Endothelial cell of umbilical vein (primary cell): ENCODE measurements at regions not wholly inside any gene's neighbourhood (a gene's known extent, or its start where the extent isn't known, plus 50 kb on each side); places are given as distances from the start of the nearest gene placed in this dataset.

ENCODE experiments used
- BruUV-seq: library from RNA; stranded (reverse); fragments of 400-500 nt; replicated peaks from 2 replicates; lab custom pipeline; 2021; lab: Mats Ljungman, UMichigan
- CTCF ChIA-PET: fragments of 300-600, 350-600 bp; sonication (Branson Sonifier 250); formaldehyde crosslinking; loops from one replicate; lab custom pipeline; 2021; ENCODE audit warnings: antibody characterized with exemption, inconsistent platforms; lab: Charles Lee
- POLR2A ChIA-PET: fragments of 300-600, 350-600 bp; sonication (Branson Sonifier 250); formaldehyde crosslinking; loops from one replicate; lab custom pipeline; 2021; ENCODE audit warnings: antibody characterized with exemption, inconsistent platforms; lab: Charles Lee
- DNase-seq: peaks from one replicate; pipeline ENCODE4 v3.0.0-alpha.2; 2011; ENCODE audit warnings: low read depth, low spot score
- FAIRE-seq: peaks from 2 replicates; lab custom pipeline; 2011; peaks lifted over from hg19 to GRCh38; lab: Jason Lieb, UNC
- H2AFZ ChIP-seq: 2 replicates; pipeline ENCODE4 v1.6.0; 2012; ENCODE audit warnings: low read depth, low read length, control low read depth, inconsistent platforms
- H3K27ac ChIP-seq: 2 replicates; pipeline ENCODE4 v1.5.1; 2011; ENCODE audit warnings: low read depth, mild to moderate bottlenecking, control low read depth, low read length, moderate library complexity; ENCODE audit not compliant: insufficient read depth
- H3K27me3 ChIP-seq, 2 experiments: 2 replicates each; pipeline versions ENCODE4 v1.6.0 to v1.6.1; 2011; ENCODE audit warnings: low read length in 2 of 2, mixed read lengths in 1 of 2; ENCODE audit not compliant: control insufficient read depth in 2 of 2, insufficient read depth in 2 of 2
- H3K36me3 ChIP-seq, 2 experiments: 2 replicates in 1 of 2; 3 replicates in 1 of 2; pipeline ENCODE4 v1.5.1; 2011; ENCODE audit warnings: low read length in 2 of 2, mild to moderate bottlenecking in 1 of 2, moderate library complexity in 1 of 2; ENCODE audit not compliant: control insufficient read depth in 2 of 2, insufficient read depth in 2 of 2; ENCODE audit errors: extremely low read depth in 1 of 2
- H3K4me1 ChIP-seq: 3 replicates; pipeline ENCODE4 v1.5.1; 2011; ENCODE audit warnings: mild to moderate bottlenecking, low read length; ENCODE audit not compliant: control insufficient read depth, insufficient read depth; ENCODE audit errors: extremely low read depth
- H3K4me2 ChIP-seq: 2 replicates; pipeline ENCODE4 v1.6.1; 2011; ENCODE audit warnings: low read length, control low read depth, mixed read lengths; ENCODE audit not compliant: insufficient read depth
- H3K4me3 ChIP-seq, 3 experiments: fragments of 200-600 bp in 1 of 3; sonication (generic), shearing (Covaris generic) in 1 of 3; replicated peaks in 1 of 3; 2 replicates each; pipeline ENCODE4 v1.5.1; 2011 to 2016; ENCODE audit warnings: control low read depth in 3 of 3, low read length in 3 of 3, mild to moderate bottlenecking in 2 of 3, inconsistent platforms in 1 of 3, low read depth in 1 of 3, moderate library complexity in 1 of 3; ENCODE audit not compliant: insufficient read depth in 1 of 3
- H3K79me2 ChIP-seq: 2 replicates; pipeline ENCODE4 v1.6.0; 2012; ENCODE audit warnings: low read length, inconsistent platforms; ENCODE audit not compliant: control insufficient read depth, insufficient read depth
- H3K9ac ChIP-seq: replicated peaks from 2 replicates; pipeline ENCODE3; 2011; ENCODE audit warnings: low read length, control low read depth; ENCODE audit not compliant: insufficient read depth; ENCODE audit errors: extremely low read depth
- H3K9me1 ChIP-seq: replicated peaks from 3 replicates; pipeline ENCODE4 v1.6.0; 2011; ENCODE audit warnings: mild to moderate bottlenecking, low read length; ENCODE audit not compliant: control insufficient read depth, insufficient read depth; ENCODE audit errors: extremely low read depth
- H3K9me3 ChIP-seq: replicated peaks from 2 replicates; pipeline ENCODE4 v1.5.1; 2012; ENCODE audit warnings: low read length, inconsistent platforms; ENCODE audit not compliant: control insufficient read depth, insufficient read depth
- H4K20me1 ChIP-seq: replicated peaks from 2 replicates; pipeline ENCODE3; 2011; ENCODE audit warnings: mild to moderate bottlenecking, low read length; ENCODE audit not compliant: control insufficient read depth, insufficient read depth; ENCODE audit errors: extremely low read depth
- EZH2 ChIP-seq: IDR thresholded peaks from 2 replicates; pipeline ENCODE4 v1.6.1; 2012; ENCODE audit warnings: borderline replicate concordance, low read depth, mild to moderate bottlenecking, moderate library complexity, low read length, inconsistent platforms; ENCODE audit not compliant: severe bottlenecking
- FOS ChIP-seq: IDR thresholded peaks from 2 replicates; pipeline ENCODE4 v1.6.1; 2011; ENCODE audit warnings: mild to moderate bottlenecking, low read length, moderate library complexity, borderline replicate concordance; ENCODE audit not compliant: insufficient read depth
- GATA2 ChIP-seq: IDR thresholded peaks from 2 replicates; pipeline ENCODE4 v1.7.0; 2011; ENCODE audit warnings: low read depth, mild to moderate bottlenecking, moderate library complexity, mixed read lengths, low read length; ENCODE audit not compliant: insufficient read length, insufficient read depth
- JUN ChIP-seq: IDR thresholded peaks from 2 replicates; pipeline ENCODE4 v1.6.1; 2011; ENCODE audit warnings: borderline replicate concordance, low read depth; ENCODE audit not compliant: insufficient read length, insufficient read depth
- MYC ChIP-seq: IDR thresholded peaks from one replicate; pipeline ENCODE4 v1.6.1; 2011; ENCODE audit warnings: mild to moderate bottlenecking, low read depth, low read length
- POLR2A ChIP-seq: IDR thresholded peaks from 2 replicates; pipeline ENCODE4 v1.6.1; 2012; ENCODE audit warnings: low read depth, mild to moderate bottlenecking, control low read depth, low read length
- POLR2AphosphoS5 ChIP-seq: IDR thresholded peaks from 2 replicates; pipeline ENCODE4 v1.6.1; 2012; ENCODE audit warnings: low read depth, mild to moderate bottlenecking, control low read depth, low read length, moderate library complexity; ENCODE audit not compliant: insufficient read depth
- dilution Hi-C: fragments of 300-500 bp; cut with MboI; formaldehyde crosslinking; loops from one replicate; pipeline ENCODE4 v1.15.0; 2019; ENCODE audit warnings: low sequenced_read_pairs; ENCODE audit not compliant: extremely low pct_ligation_motif_present
- intact Hi-C: fragments of 100-400 bp; cut with micrococcal nuclease; formaldehyde crosslinking; loops from one replicate; pipeline ENCODE4 v1.10.0; 2022
- TF ChIP-seq, protein P1 (sequence below): IDR thresholded peaks from 2 replicates; pipeline ENCODE4 v1.6.1; 2011; ENCODE audit not compliant: insufficient read depth, insufficient read length
- TF ChIP-seq, protein P2 (sequence below), 2 donors: IDR thresholded peaks; 1 replicate in 1 of 2; 2 replicates in 1 of 2; pipeline ENCODE4 v1.5.1; 2011; ENCODE audit warnings: low read length in 2 of 2, mild to moderate bottlenecking in 2 of 2, moderate library complexity in 2 of 2, control low read depth in 1 of 2, inconsistent platforms in 1 of 2, low read depth in 1 of 2; ENCODE audit not compliant: insufficient read depth in 1 of 2; ENCODE audit errors: extremely low read depth in 1 of 2

DNA sequence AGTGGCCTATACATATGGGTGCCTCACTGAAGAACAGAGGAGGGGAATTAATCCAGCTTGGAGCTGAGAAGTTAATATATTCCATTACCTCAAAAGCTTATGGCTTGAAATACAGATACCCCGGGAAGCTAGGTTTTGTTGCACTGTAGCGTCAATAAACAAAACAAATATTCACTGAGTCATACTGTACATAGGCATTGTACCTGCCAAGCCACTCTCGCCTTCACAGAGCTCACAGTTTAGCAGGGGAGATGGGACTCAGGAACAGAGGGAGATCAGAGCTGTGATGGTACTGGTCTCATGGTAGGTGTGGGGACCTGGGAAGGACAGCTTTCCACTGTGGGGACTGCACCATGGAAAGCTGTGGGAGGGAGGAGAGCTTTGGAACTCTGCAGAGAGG lies 111.2 kb upstream of the ST6GAL2 start:
- TF ChIP-seq, protein P1, sequence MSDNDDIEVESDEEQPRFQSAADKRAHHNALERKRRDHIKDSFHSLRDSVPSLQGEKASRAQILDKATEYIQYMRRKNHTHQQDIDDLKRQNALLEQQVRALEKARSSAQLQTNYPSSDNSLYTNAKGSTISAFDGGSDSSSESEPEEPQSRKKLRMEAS: no peak
- TF ChIP-seq EZH2: no peak
- no peak for TF ChIP-seq JUN
- TF ChIP-seq POLR2AphosphoS5: no peak
- TF ChIP-seq, protein P2, sequence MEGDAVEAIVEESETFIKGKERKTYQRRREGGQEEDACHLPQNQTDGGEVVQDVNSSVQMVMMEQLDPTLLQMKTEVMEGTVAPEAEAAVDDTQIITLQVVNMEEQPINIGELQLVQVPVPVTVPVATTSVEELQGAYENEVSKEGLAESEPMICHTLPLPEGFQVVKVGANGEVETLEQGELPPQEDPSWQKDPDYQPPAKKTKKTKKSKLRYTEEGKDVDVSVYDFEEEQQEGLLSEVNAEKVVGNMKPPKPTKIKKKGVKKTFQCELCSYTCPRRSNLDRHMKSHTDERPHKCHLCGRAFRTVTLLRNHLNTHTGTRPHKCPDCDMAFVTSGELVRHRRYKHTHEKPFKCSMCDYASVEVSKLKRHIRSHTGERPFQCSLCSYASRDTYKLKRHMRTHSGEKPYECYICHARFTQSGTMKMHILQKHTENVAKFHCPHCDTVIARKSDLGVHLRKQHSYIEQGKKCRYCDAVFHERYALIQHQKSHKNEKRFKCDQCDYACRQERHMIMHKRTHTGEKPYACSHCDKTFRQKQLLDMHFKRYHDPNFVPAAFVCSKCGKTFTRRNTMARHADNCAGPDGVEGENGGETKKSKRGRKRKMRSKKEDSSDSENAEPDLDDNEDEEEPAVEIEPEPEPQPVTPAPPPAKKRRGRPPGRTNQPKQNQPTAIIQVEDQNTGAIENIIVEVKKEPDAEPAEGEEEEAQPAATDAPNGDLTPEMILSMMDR (IDR thresholded peaks at IDR 0.05; ENCODE audit: extremely low read depth in 1 of 2, insufficient read depth in 1 of 2, low read depth in 1 of 2, low read length in 2 of 2): no peak
- no peak for TF ChIP-seq POLR2A
- TF ChIP-seq GATA2: no peak
- TF ChIP-seq FOS: no peak
- no peak for TF ChIP-seq MYC
- dilution Hi-C loops (no loop called here), intact Hi-C loops (no loop called here)
- Histone ChIP-seq H3K36me3 (no peaks in the 10 kb centered on the region), H3K4me2 (no peak overlapping the region), H3K9me1 (no peaks in the 10 kb centered on the region), H3K27ac (no peak overlapping the region), H2AFZ (no peak overlapping the region), H3K4me3 (no peak overlapping the region), H4K20me1 (no peaks in the 10 kb centered on the region), H3K9me3 (peaks cover 11% of the 10 kb centered on the region), H3K79me2 (no peaks in the 10 kb centered on the region), H3K4me1 (no peaks in the 10 kb centered on the region), H3K27me3 (no peaks in the 10 kb centered on the region), H3K9ac (no peak overlapping the region)
- DNase-seq (no peak), FAIRE-seq (no peak)
- CTCF ChIA-PET: no interaction called here
- POLR2A ChIA-PET: no interaction called here
- no TSS peak for BruUV-seq
